K562 (cell line): ENCODE measurements at regions not wholly inside any gene's neighbourhood (a gene's known extent, or its start where the extent isn't known, plus 50 kb on each side); places are given as distances from the start of the nearest gene placed in this dataset.
A peak's percentile ranks its signal among the peaks of the same experiment; 100 is the strongest.

ENCODE experiments used
- ATAC-seq: fragments of 200-7000 bp; cut with Tn5 transposase; 3 replicates; pipeline ENCODE4 v1.9.1; 2020; ENCODE audit warnings: moderate library complexity
- BruUV-seq: library from RNA; stranded (reverse); fragments of 400-500 nt; replicated peaks from 2 replicates; lab custom pipeline; 2021; lab: Mats Ljungman, UMichigan
- CTCF ChIA-PET: fragments of 300-600 bp; formaldehyde crosslinking; extraction: SDS; loops from one replicate; lab custom pipeline; 2021; ENCODE audit warnings: low intra/inter-chr PET ratio; lab: Yijun Ruan, JAX
- POLR2A ChIA-PET: fragments of 300-600, 350-650 bp; sonication (Branson Sonifier 250); formaldehyde crosslinking; extraction: SDS; loops from one replicate; lab custom pipeline; 2021; ENCODE audit warnings: antibody characterized with exemption, inconsistent platforms; lab: Yijun Ruan, JAX
- DNase-seq, 4 experiments: peaks; one replicate each; pipeline versions ENCODE4 v3.0.0 to v3.0.0-alpha.2; 2011 to 2018; ENCODE audit warnings: low spot score in 3 of 4, mixed read lengths in 3 of 4; ENCODE audit errors: extremely low read depth in 1 of 4
- FAIRE-seq: peaks from 2 replicates; lab custom pipeline; 2011; peaks lifted over from hg19 to GRCh38; lab: Jason Lieb, UNC
- H2AFZ ChIP-seq: 2 replicates; pipeline ENCODE4 v1.6.0; 2011; ENCODE audit warnings: low read depth, low read length, control low read depth, inconsistent platforms
- H3K27ac ChIP-seq: fragments of 200-600 bp; 3 replicates; pipeline ENCODE4 v1.8.0; 2011; ENCODE audit warnings: low read depth, mild to moderate bottlenecking, control low read depth, inconsistent platforms, low read length, moderate library complexity, mixed read lengths; ENCODE audit errors: extremely low read depth
- H3K27me3 ChIP-seq, 2 experiments: fragments of 300-600 bp in 1 of 2; 2 replicates in 1 of 2; 3 replicates in 1 of 2; pipeline versions ENCODE4 v1.6.0 to v1.8.0; 2011; ENCODE audit warnings: inconsistent platforms in 2 of 2, low read length in 2 of 2, mild to moderate bottlenecking in 1 of 2, mixed read lengths in 1 of 2, moderate library complexity in 1 of 2; ENCODE audit not compliant: control insufficient read depth in 2 of 2, insufficient read depth in 2 of 2
- H3K36me3 ChIP-seq: fragments of 300-600 bp; 3 replicates; pipeline ENCODE4 v1.8.0; 2011; ENCODE audit warnings: mild to moderate bottlenecking, low read length, inconsistent platforms; ENCODE audit not compliant: control insufficient read depth, insufficient read depth
- H3K4me1 ChIP-seq, 2 experiments: fragments of 200-600 bp in 1 of 2; replicated peaks in 1 of 2; 2 replicates in 1 of 2; 3 replicates in 1 of 2; pipeline versions ENCODE4 v1.5.1 to v1.8.0; 2011; ENCODE audit warnings: inconsistent platforms in 2 of 2, low read length in 2 of 2, mild to moderate bottlenecking in 1 of 2, mixed read lengths in 1 of 2, moderate library complexity in 1 of 2; ENCODE audit not compliant: control insufficient read depth in 2 of 2, insufficient read depth in 2 of 2
- H3K4me2 ChIP-seq: 2 replicates; pipeline ENCODE4 v1.6.1; 2011; ENCODE audit warnings: low read length, control low read depth, inconsistent platforms, mixed read lengths; ENCODE audit not compliant: insufficient read depth
- H3K4me3 ChIP-seq: fragments of 200-600 bp; sonication (generic), shearing (Covaris generic); 2 replicates; pipeline ENCODE4 v1.5.1; 2016; ENCODE audit warnings: control low read depth, inconsistent platforms
- H3K79me2 ChIP-seq: fragments of 200-600 bp; 3 replicates; pipeline ENCODE4 v1.8.0; 2011; ENCODE audit warnings: low read length, inconsistent platforms; ENCODE audit not compliant: control insufficient read depth, insufficient read depth
- H3K9ac ChIP-seq, 2 experiments: 2 replicates each; pipeline versions ENCODE4 v1.6.0 to v1.6.1; 2011; ENCODE audit warnings: low read depth in 2 of 2, low read length in 2 of 2, control low read depth in 1 of 2, inconsistent platforms in 1 of 2, mild to moderate bottlenecking in 1 of 2, mixed read lengths in 1 of 2; ENCODE audit not compliant: insufficient read depth in 1 of 2
- H3K9me1 ChIP-seq: one replicate; pipeline ENCODE4 v1.6.0; 2011; ENCODE audit warnings: inconsistent platforms, mild to moderate bottlenecking, low read length, moderate library complexity; ENCODE audit not compliant: control insufficient read depth, insufficient read depth
- H3K9me3 ChIP-seq: replicated peaks from 2 replicates; pipeline ENCODE4 v1.5.1; 2011; ENCODE audit warnings: low read depth, low read length, inconsistent platforms; ENCODE audit not compliant: control insufficient read depth, insufficient read depth
- H4K20me1 ChIP-seq: replicated peaks from 2 replicates; pipeline ENCODE4 v1.6.1; 2011; ENCODE audit warnings: low read length, inconsistent platforms, mixed read lengths; ENCODE audit not compliant: control insufficient read depth, insufficient read depth
- CBX5 ChIP-seq: IDR thresholded peaks from 2 replicates; pipeline ENCODE4 v1.6.1; 2014; ENCODE audit warnings: low read depth, borderline replicate concordance
- CEBPB ChIP-seq: fragments of 450-650 bp; IDR thresholded peaks from 2 replicates; pipeline ENCODE4 v1.6.1; 2016; ENCODE audit warnings: missing genetic modification characterization, missing compliant biosample characterization
- COPS2 ChIP-seq: fragments of 450-650 bp; conservative IDR thresholded peaks from 2 replicates; pipeline ENCODE4 v1.6.1; 2016; ENCODE audit warnings: mild to moderate bottlenecking, moderate library complexity
- ETS2 ChIP-seq: IDR thresholded peaks from 2 replicates; pipeline ENCODE4 v1.6.1; 2016; ENCODE audit warnings: borderline replicate concordance, missing genetic modification characterization, mild to moderate bottlenecking, moderate library complexity, missing compliant biosample characterization; ENCODE audit not compliant: poor library complexity, severe bottlenecking
- FOXA3 ChIP-seq, 2 experiments: fragments of 450-650 bp in 1 of 2; sonication (generic) in 1 of 2; formaldehyde crosslinking; IDR thresholded peaks in 1 of 2; conservative IDR thresholded peaks in 1 of 2; 2 replicates each; pipeline versions ENCODE4 v1.4.0 to v1.8.0; 2020 to 2022; ENCODE audit warnings: mild to moderate bottlenecking in 2 of 2, missing genetic modification reagents in 1 of 2
- NR2C2 ChIP-seq, 2 experiments: fragments of 200-800 bp in 1 of 2; sonication (Bioruptor generic) in 1 of 2; sonication (generic) in 1 of 2; formaldehyde crosslinking in 1 of 2; IDR thresholded peaks; 2 replicates each; pipeline versions ENCODE4 v1.6.1 to v1.8.0; 2016 to 2022; ENCODE audit warnings: mild to moderate bottlenecking in 1 of 2, missing compliant biosample characterization in 1 of 2, missing genetic modification characterization in 1 of 2, missing genetic modification reagents in 1 of 2
- PTBP1 ChIP-seq: fragments of 200-400 bp; formaldehyde crosslinking; IDR thresholded peaks from 2 replicates; pipeline ENCODE4 v1.6.1; 2017; ENCODE audit warnings: low read depth, low read length
- SIN3A ChIP-seq, 2 experiments: fragments of 150-350 bp in 1 of 2; IDR thresholded peaks; 2 replicates each; pipeline ENCODE4 v1.6.1; 2011 to 2016; ENCODE audit warnings: borderline replicate concordance in 2 of 2, low read depth in 2 of 2, low read length in 2 of 2, mild to moderate bottlenecking in 2 of 2, moderate library complexity in 2 of 2; ENCODE audit not compliant: control insufficient read depth in 1 of 2
- XRCC4 ChIP-seq: IDR thresholded peaks from one replicate; pipeline ENCODE4 v1.6.1; 2011; ENCODE audit not compliant: insufficient read depth, insufficient read length; ENCODE audit errors: extremely low read depth
- ZNF507 ChIP-seq: conservative IDR thresholded peaks from 2 replicates; pipeline ENCODE4 v1.6.1; 2017; ENCODE audit warnings: missing genetic modification characterization, missing compliant biosample characterization
- WGBS: fragments of 100-300 bp; shearing (Covaris generic); methylation state at CpG from one replicate; pipeline ENCODE4 v1.1.6; 2016; ENCODE audit warnings: low coverage, mixed read lengths; ENCODE audit not compliant: insufficient coverage; ENCODE audit errors: missing lambda C conversion rate; 5-methylcytosine and 5-hydroxymethylcytosine counted together
- in situ Hi-C: fragments of 300-500 bp; cut with MboI; formaldehyde crosslinking; loops from 4 replicates; pipeline ENCODE4 v1.15.0; 2018; ENCODE audit warnings: inconsistent platforms, mixed read lengths
- intact Hi-C: fragments of 100-400 bp; cut with micrococcal nuclease; formaldehyde crosslinking; loops from 2 replicates; pipeline ENCODE4 v1.14.2; 2022
- TF ChIP-seq, protein P1 (sequence below): fragments of 450-650 bp; IDR thresholded peaks from 2 replicates; pipeline ENCODE4 v1.6.1; 2016; ENCODE audit warnings: antibody characterized with exemption

DNA sequence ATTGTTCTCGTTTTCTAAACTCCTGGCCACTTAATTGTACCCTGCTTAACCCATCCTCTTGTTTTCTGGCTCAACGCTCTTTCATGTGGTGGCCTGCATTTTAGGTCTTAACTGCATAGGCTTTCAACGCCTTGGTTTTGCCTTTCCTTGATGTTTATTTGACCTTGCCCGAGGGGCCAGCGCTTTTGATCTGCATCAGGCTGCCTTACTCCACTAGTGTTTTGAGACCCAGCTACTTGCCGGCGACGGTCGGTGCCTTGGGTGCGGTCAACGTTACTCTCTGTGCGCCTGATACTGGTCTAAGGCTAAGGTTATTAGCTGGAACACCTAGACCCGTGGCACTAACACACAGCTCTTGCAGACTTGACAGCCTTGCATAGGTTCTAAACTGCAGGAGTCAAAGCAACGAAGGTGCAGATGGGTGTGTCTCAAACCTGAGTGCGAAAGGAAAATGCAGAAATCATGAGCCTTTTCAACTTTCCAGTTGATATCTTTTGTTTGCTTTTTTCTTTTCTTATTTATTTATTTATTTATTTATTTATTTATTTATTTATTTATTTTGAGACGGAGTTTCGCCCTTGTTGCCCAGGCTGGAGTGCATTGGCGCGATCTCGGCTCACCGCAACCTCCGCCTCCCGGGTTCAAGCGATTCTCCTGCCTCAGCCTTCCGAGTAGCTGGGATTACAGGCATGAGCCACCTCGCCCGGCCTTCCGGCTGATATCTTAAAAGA is 138.8 kb downstream of the HFE start:
- H3K9me3 ChIP-seq = peaks cover 10% of the 10 kb centered on the region; the same call in 1 of the 2 replicates
- DNase-seq (no peak), FAIRE-seq (no peak), ATAC-seq (no peak)
- ChIA-PET CTCF (no interaction called here), POLR2A (interaction anchor here (0.6 to 5.9 kb wide), 7 partner anchors 8 to 94 kb away, joined by 3 to 54 read pairs (median 4); a partner anchor contains a TSS)
- TF ChIP-seq SIN3A (IDR thresholded peaks at IDR 0.05; ENCODE audit: borderline replicate concordance in 2 of 2, control insufficient read depth in 1 of 2, low read depth in 2 of 2, low read length in 2 of 2) = no peak
- no peak for TF ChIP-seq ETS2
- H3K27ac ChIP-seq = no peak overlapping the region
- H3K9me1 ChIP-seq = no peaks in the 10 kb centered on the region
- intact Hi-C loops = no loop called here
- H3K4me1 ChIP-seq = peaks cover 0 to 8% of the 10 kb centered on the region in 2 experiments; a peak in 1 of 5 replicates
- H3K36me3 ChIP-seq = no peaks in the 10 kb centered on the region
- no peaks in the 10 kb centered on the region for H3K79me2 ChIP-seq
- WGBS = 89% methylated on average over 28 of the region's 28 CpGs
- no peak overlapping the region for H3K9ac ChIP-seq
- no peak overlapping the region for H3K4me3 ChIP-seq
- H3K4me2 ChIP-seq = no peak overlapping the region
- H4K20me1 ChIP-seq = no peaks in the 10 kb centered on the region
- no TSS peak for BruUV-seq
- H2AFZ ChIP-seq = no peak overlapping the region
- in situ Hi-C loops = no loop called here
- H3K27me3 ChIP-seq = no peaks in the 10 kb centered on the region

DNA sequence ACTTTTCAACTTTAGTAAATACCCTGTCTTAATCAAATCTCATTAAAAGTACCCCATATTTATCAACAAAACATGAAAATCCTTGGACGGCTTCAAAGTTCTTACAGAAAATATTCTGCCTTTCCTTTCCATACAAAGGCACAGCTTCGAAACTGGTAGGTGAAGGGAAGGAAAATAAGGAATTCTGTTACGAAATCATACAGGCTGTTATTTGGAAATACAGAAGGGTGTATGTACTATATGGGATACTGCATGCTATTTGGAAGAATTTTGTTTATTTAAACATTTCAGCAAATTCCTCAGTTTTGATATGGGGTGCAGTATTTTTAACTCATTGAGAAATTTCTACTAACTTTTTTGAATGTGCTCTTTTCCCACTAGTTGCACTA is 138.4 kb upstream of the BTN3A2 start:
- FAIRE-seq (no peak), DNase-seq (no peak), ATAC-seq (no peak)
- no peaks in the 10 kb centered on the region for H3K79me2 ChIP-seq
- peaks cover 10% of the 10 kb centered on the region; the same call in 1 of the 2 replicates for H3K9me3 ChIP-seq
- H3K4me2 ChIP-seq = no peak overlapping the region
- WGBS = 85% methylated on average over 3 of the region's 3 CpGs
- no peak overlapping the region for H3K9ac ChIP-seq
- no TSS peak for BruUV-seq
- no peaks in the 10 kb centered on the region for H4K20me1 ChIP-seq
- no peaks in the 10 kb centered on the region for H3K9me1 ChIP-seq
- CTCF ChIA-PET = no interaction called here
- H3K27ac ChIP-seq = no peak overlapping the region
- TF ChIP-seq PTBP1 = no peak
- TF ChIP-seq COPS2 = no peak
- no peak for TF ChIP-seq CBX5
- TF ChIP-seq, protein P1, sequence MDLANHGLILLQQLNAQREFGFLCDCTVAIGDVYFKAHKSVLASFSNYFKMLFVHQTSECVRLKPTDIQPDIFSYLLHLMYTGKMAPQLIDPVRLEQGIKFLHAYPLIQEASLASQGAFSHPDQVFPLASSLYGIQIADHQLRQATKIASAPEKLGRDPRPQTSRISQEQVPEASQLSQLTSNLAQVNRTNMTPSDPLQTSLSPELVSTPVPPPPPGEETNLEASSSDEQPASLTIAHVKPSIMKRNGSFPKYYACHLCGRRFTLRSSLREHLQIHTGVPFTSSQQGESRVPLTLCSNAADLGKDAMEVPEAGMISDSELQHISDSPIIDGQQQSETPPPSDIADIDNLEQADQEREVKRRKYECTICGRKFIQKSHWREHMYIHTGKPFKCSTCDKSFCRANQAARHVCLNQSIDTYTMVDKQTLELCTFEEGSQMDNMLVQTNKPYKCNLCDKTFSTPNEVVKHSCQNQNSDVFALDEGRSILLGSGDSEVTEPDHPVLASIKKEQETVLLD = no peak
- no peak for TF ChIP-seq ZNF507 (tag)
- peak; percentile 37 for TF ChIP-seq CEBPB (tag)
- TF ChIP-seq NR2C2 (CRISPR knock-in tag; IDR thresholded peaks at IDR 0.05) = no peak
- TF ChIP-seq NR2C2 (tag; IDR thresholded peaks at IDR 0.05) = no peak
- no peak for TF ChIP-seq XRCC4
- no peak for TF ChIP-seq FOXA3 (CRISPR knock-in tag; conservative IDR thresholded peaks at IDR 0.05 in 1 of 2, IDR thresholded peaks at IDR 0.05 in 1 of 2)
- no peak overlapping the region for H2AFZ ChIP-seq
- no peaks in the 10 kb centered on the region for H3K27me3 ChIP-seq
- intact Hi-C loops (no loop called here), in situ Hi-C loops (no loop called here)
- peaks cover 0 to 9% of the 10 kb centered on the region in 2 experiments; a peak in 1 of 5 replicates for H3K4me1 ChIP-seq
- POLR2A ChIA-PET = interaction anchor here (0.6 to 5.9 kb wide), 6 partner anchors 8 to 96 kb away, joined by 3 to 54 read pairs (median 4); a partner anchor contains a TSS
- H3K4me3 ChIP-seq = no peak overlapping the region
- H3K36me3 ChIP-seq = no peaks in the 10 kb centered on the region
